GM12878 (cell line): ENCODE measurements at regions not wholly inside any gene's neighbourhood (a gene's known extent, or its start where the extent isn't known, plus 50 kb on each side); places are given as distances from the start of the nearest gene placed in this dataset.

ENCODE experiments used
- ATAC-seq: fragments of 200-7000 bp; cut with Tn5 transposase; 3 replicates; pipeline ENCODE4 v1.9.1; 2020; ENCODE audit warnings: mild to moderate bottlenecking, moderate library complexity
- BruUV-seq: library from RNA; stranded (reverse); fragments of 400-500 nt; replicated peaks from 2 replicates; lab custom pipeline; 2021; lab: Mats Ljungman, UMichigan
- CTCF ChIA-PET: fragments of 300-600 bp; sonication (Branson Sonifier 250); formaldehyde crosslinking; extraction: SDS; loops from one replicate; lab custom pipeline; 2021; ENCODE audit warnings: inconsistent platforms; lab: Yijun Ruan, JAX
- POLR2A ChIA-PET: fragments of 350-600 bp; formaldehyde crosslinking; extraction: SDS; loops from one replicate; lab custom pipeline; 2021; ENCODE audit warnings: inconsistent platforms; lab: Charles Lee
- RAD21 ChIA-PET: fragments of 300-600 bp; sonication (Branson Sonifier 250); formaldehyde crosslinking; loops from one replicate; lab custom pipeline; 2023; ENCODE audit warnings: antibody characterized with exemption; ENCODE audit not compliant: unreplicated experiment; lab: Charles Lee
- SMC1A ChIA-PET: fragments of 300-600 bp; sonication (Branson Sonifier 250); formaldehyde crosslinking; loops from one replicate; lab custom pipeline; 2023; ENCODE audit not compliant: unreplicated experiment, uncharacterized antibody; lab: Charles Lee
- DNase-seq: peaks from one replicate; pipeline ENCODE4 v3.0.0-alpha.2; 2011; ENCODE audit warnings: low read depth, low spot score
- FAIRE-seq: peaks from 3 replicates; lab custom pipeline; 2011; peaks lifted over from hg19 to GRCh38; lab: Jason Lieb, UNC
- H2AFZ ChIP-seq: 2 replicates; pipeline ENCODE4 v1.6.0; 2011; ENCODE audit warnings: low read depth, low read length, control low read depth; ENCODE audit not compliant: control insufficient read depth
- H3K27ac ChIP-seq: 2 replicates; pipeline ENCODE4 v1.5.1; 2011; ENCODE audit warnings: control low read depth; ENCODE audit not compliant: control insufficient read depth, insufficient read depth
- H3K27me3 ChIP-seq, 2 experiments: replicated peaks in 1 of 2; 2 replicates each; pipeline versions ENCODE4 v1.6.0 to v1.6.1; 2011; ENCODE audit warnings: low read length in 1 of 2; ENCODE audit not compliant: control insufficient read depth in 2 of 2, insufficient read depth in 2 of 2
- H3K36me3 ChIP-seq, 2 experiments: 2 replicates each; pipeline ENCODE4 v1.5.1; 2011; ENCODE audit warnings: low read length in 1 of 2; ENCODE audit not compliant: control insufficient read depth in 2 of 2, insufficient read depth in 2 of 2
- H3K4me1 ChIP-seq: 2 replicates; pipeline ENCODE4 v1.6.1; 2011; ENCODE audit warnings: mild to moderate bottlenecking, low read length, moderate library complexity, mixed read lengths; ENCODE audit not compliant: control insufficient read depth, insufficient read depth
- H3K4me2 ChIP-seq: 2 replicates; pipeline ENCODE4 v1.6.0; 2011; ENCODE audit warnings: control low read depth; ENCODE audit not compliant: control insufficient read depth, insufficient read depth
- H3K4me3 ChIP-seq: fragments of 200-600 bp; sonication (generic); 2 replicates; pipeline ENCODE4 v1.5.1; 2016
- H3K79me2 ChIP-seq: 2 replicates; pipeline ENCODE4 v1.6.0; 2011; ENCODE audit warnings: low read length; ENCODE audit not compliant: control insufficient read depth, insufficient read depth
- H3K9ac ChIP-seq: 2 replicates; pipeline ENCODE4 v1.8.0; 2011; ENCODE audit warnings: low read length, control low read depth, mixed read lengths; ENCODE audit not compliant: control insufficient read depth, insufficient read depth
- H3K9me3 ChIP-seq: replicated peaks from 3 replicates; pipeline ENCODE4 v1.5.1; 2011; ENCODE audit warnings: mild to moderate bottlenecking, low read length; ENCODE audit not compliant: control insufficient read depth, insufficient read depth
- H4K20me1 ChIP-seq: 2 replicates; pipeline ENCODE4 v1.6.0; 2011; ENCODE audit not compliant: control insufficient read depth, insufficient read depth
- EGR1 ChIP-seq, 2 experiments: IDR thresholded peaks; 1 replicate in 1 of 2; 2 replicates in 1 of 2; pipeline ENCODE4 v1.6.1; 2011 to 2012; ENCODE audit warnings: low read depth in 2 of 2, low read length in 2 of 2, borderline replicate concordance in 1 of 2, mild to moderate bottlenecking in 1 of 2, moderate library complexity in 1 of 2
- ESRRA ChIP-seq: IDR thresholded peaks from 2 replicates; pipeline ENCODE4 v1.6.1; 2012; ENCODE audit warnings: mild to moderate bottlenecking, low read length, improper control_type of control experiment
- MEF2B ChIP-seq: fragments of 450-650 bp; IDR thresholded peaks from 2 replicates; pipeline ENCODE4 v1.6.1; 2018; ENCODE audit warnings: mild to moderate bottlenecking, moderate library complexity; ENCODE audit not compliant: partially characterized antibody, poor library complexity, severe bottlenecking
- NFYA ChIP-seq: IDR thresholded peaks from 2 replicates; pipeline ENCODE4 v1.6.1; 2011; ENCODE audit warnings: low read depth, mild to moderate bottlenecking, low read length, improper control_type of control experiment, borderline replicate concordance
- SMAD1 ChIP-seq: fragments of 450-650 bp; IDR thresholded peaks from 2 replicates; pipeline ENCODE4 v1.6.1; 2018; ENCODE audit warnings: mild to moderate bottlenecking, low read depth; ENCODE audit not compliant: partially characterized antibody
- WGBS: methylation state at CpG from one replicate; pipeline ENCODE4 v1.1.6; 2016; ENCODE audit warnings: low lambda C conversion rate; ENCODE audit not compliant: insufficient replicate concordance, insufficient coverage; ENCODE audit errors: missing lambda C conversion rate; 5-methylcytosine and 5-hydroxymethylcytosine counted together
- in situ Hi-C: fragments of 300-500 bp; cut with MboI; formaldehyde crosslinking; loops from 9 replicates; pipeline ENCODE4 v1.14.3; 2018; ENCODE audit warnings: mixed read lengths
- intact Hi-C: fragments of 100-400 bp; cut with micrococcal nuclease; formaldehyde crosslinking; loops from one replicate; pipeline ENCODE4 v1.14.2; 2022; ENCODE audit not compliant: unreplicated experiment
- TF ChIP-seq, protein P1 (sequence below): fragments of 450-650 bp; IDR thresholded peaks from 2 replicates; pipeline ENCODE4 v1.6.1; 2017; ENCODE audit warnings: low read depth, mild to moderate bottlenecking, moderate library complexity
- TF ChIP-seq, protein P2 (sequence below): fragments of 150-350 bp; IDR thresholded peaks from 2 replicates; pipeline ENCODE4 v1.6.1; 2014; ENCODE audit warnings: mild to moderate bottlenecking, low read depth, low read length
- TF ChIP-seq, protein P3 (sequence below): fragments of 450-650 bp; formaldehyde crosslinking; IDR thresholded peaks from 2 replicates; pipeline ENCODE4 v1.5.0; 2022; ENCODE audit warnings: mild to moderate bottlenecking, missing genetic modification characterization

DNA sequence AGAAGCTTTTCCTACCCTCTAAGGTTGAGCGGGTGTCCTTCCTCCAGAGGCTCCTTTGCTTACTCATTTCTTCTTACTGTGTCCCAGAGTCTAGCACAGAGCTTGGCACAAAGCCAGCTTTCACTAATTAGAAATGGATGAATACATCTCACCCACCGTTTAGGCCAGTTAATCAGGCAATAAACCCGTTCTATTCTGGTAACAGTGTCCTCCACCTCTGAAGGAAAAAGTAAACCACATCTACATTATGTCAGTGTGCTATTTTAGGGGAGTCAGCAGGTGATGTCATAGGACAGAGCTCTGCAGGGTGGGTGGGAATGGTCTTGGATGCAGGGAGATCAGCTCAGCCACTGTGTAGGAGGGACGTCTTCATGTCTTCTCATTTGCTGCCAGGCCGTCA, 109.2 kb downstream of the OSTF1 start:
- H3K9ac ChIP-seq = no peak overlapping the region
- no peak overlapping the region for H3K4me3 ChIP-seq
- intact Hi-C loops = loop anchor here (5.0 to 10.0 kb wide), 3 partner anchors 287 to 1097 kb away; no protein-coding TSS in a partner anchor
- H3K36me3 ChIP-seq = no peaks in the 10 kb centered on the region
- 27% methylated on average over 5 of the region's 5 CpGs for WGBS
- 0 out of 4 replicates have a peak, but pooled peaks cover 0 to 3% of the 10 kb centered on the region in 2 experiments for H3K27me3 ChIP-seq
- FAIRE-seq (no peak), DNase-seq (no peak), ATAC-seq (peak; percentile 16; the same call in 1 of the 3 replicates)
- POLR2A ChIA-PET = no interaction called here
- SMC1A ChIA-PET = no interaction called here
- RAD21 ChIA-PET = no interaction called here
- no peak for TF ChIP-seq MEF2B
- TF ChIP-seq ESRRA = no peak
- TF ChIP-seq, protein P1, sequence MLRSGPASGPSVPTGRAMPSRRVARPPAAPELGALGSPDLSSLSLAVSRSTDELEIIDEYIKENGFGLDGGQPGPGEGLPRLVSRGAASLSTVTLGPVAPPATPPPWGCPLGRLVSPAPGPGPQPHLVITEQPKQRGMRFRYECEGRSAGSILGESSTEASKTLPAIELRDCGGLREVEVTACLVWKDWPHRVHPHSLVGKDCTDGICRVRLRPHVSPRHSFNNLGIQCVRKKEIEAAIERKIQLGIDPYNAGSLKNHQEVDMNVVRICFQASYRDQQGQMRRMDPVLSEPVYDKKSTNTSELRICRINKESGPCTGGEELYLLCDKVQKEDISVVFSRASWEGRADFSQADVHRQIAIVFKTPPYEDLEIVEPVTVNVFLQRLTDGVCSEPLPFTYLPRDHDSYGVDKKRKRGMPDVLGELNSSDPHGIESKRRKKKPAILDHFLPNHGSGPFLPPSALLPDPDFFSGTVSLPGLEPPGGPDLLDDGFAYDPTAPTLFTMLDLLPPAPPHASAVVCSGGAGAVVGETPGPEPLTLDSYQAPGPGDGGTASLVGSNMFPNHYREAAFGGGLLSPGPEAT = no peak
- no peak for TF ChIP-seq NFYA
- TF ChIP-seq, protein P2, sequence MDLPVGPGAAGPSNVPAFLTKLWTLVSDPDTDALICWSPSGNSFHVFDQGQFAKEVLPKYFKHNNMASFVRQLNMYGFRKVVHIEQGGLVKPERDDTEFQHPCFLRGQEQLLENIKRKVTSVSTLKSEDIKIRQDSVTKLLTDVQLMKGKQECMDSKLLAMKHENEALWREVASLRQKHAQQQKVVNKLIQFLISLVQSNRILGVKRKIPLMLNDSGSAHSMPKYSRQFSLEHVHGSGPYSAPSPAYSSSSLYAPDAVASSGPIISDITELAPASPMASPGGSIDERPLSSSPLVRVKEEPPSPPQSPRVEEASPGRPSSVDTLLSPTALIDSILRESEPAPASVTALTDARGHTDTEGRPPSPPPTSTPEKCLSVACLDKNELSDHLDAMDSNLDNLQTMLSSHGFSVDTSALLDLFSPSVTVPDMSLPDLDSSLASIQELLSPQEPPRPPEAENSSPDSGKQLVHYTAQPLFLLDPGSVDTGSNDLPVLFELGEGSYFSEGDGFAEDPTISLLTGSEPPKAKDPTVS = no peak
- TF ChIP-seq, protein P3, sequence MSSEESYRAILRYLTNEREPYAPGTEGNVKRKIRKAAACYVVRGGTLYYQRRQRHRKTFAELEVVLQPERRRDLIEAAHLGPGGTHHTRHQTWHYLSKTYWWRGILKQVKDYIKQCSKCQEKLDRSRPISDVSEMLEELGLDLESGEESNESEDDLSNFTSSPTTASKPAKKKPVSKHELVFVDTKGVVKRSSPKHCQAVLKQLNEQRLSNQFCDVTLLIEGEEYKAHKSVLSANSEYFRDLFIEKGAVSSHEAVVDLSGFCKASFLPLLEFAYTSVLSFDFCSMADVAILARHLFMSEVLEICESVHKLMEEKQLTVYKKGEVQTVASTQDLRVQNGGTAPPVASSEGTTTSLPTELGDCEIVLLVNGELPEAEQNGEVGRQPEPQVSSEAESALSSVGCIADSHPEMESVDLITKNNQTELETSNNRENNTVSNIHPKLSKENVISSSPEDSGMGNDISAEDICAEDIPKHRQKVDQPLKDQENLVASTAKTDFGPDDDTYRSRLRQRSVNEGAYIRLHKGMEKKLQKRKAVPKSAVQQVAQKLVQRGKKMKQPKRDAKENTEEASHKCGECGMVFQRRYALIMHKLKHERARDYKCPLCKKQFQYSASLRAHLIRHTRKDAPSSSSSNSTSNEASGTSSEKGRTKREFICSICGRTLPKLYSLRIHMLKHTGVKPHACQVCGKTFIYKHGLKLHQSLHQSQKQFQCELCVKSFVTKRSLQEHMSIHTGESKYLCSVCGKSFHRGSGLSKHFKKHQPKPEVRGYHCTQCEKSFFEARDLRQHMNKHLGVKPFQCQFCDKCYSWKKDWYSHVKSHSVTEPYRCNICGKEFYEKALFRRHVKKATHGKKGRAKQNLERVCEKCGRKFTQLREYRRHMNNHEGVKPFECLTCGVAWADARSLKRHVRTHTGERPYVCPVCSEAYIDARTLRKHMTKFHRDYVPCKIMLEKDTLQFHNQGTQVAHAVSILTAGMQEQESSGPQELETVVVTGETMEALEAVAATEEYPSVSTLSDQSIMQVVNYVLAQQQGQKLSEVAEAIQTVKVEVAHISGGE (CRISPR knock-in tag) = no peak
- no peak for TF ChIP-seq EGR1 (IDR thresholded peaks at IDR 0.05; ENCODE audit: borderline replicate concordance in 1 of 2, low read depth in 2 of 2, low read length in 2 of 2)
- no peak for TF ChIP-seq SMAD1
- no TSS peak for BruUV-seq
- CTCF ChIA-PET = interaction anchor here (3.6 kb wide), 1 partner anchor 12 kb away, joined by 14 read pairs; no protein-coding TSS in a partner anchor
- H3K4me1 ChIP-seq = no peaks in the 10 kb centered on the region
- H3K4me2 ChIP-seq = no peak overlapping the region
- H3K79me2 ChIP-seq = no peaks in the 10 kb centered on the region
- H2AFZ ChIP-seq = no peak overlapping the region
- in situ Hi-C loops = no loop called here
- H3K9me3 ChIP-seq = no peaks in the 10 kb centered on the region
- no peaks in the 10 kb centered on the region for H4K20me1 ChIP-seq
- H3K27ac ChIP-seq = no peak overlapping the region
